Heart left ventricle (tissue), 16 donors: ENCODE measurements at regions not wholly inside any gene's neighbourhood (a gene's known extent, or its start where the extent isn't known, plus 50 kb on each side); places are given as distances from the start of the nearest gene placed in this dataset.

Experiments used
- ATAC-seq, 4 donors: fragments of 200-7000 bp; cut with Tn5 transposase; one replicate each; pipeline ENCODE4 v1.9.1; 2020 to 2022; ENCODE audit warnings: moderate library complexity in 4 of 4, mild to moderate bottlenecking in 3 of 4, moderate number of reproducible peaks in 1 of 4
- DNase-seq, 5 donors: peaks; one replicate each; pipeline ENCODE4 v3.0.0-alpha.2; 2020
- H3K27ac ChIP-seq, 12 donors: fragments of 200-600 bp; sonication (generic) in 4 of 12; one replicate each; pipeline versions ENCODE4 v1.5.0 to v1.8.0; 2016 to 2022; ENCODE audit warnings: mild to moderate bottlenecking in 2 of 12
- H3K27me3 ChIP-seq, 9 donors: fragments of 200-600 bp; sonication (generic) in 2 of 9; one replicate each; pipeline versions ENCODE4 v1.5.1 to v1.8.0; 2016 to 2022; ENCODE audit warnings: mild to moderate bottlenecking in 3 of 9
- H3K36me3 ChIP-seq, 9 donors: fragments of 200-600 bp; sonication (generic) in 2 of 9; one replicate each; pipeline versions ENCODE4 v1.5.0 to v1.8.0; 2018 to 2022; ENCODE audit warnings: mild to moderate bottlenecking in 2 of 9
- H3K4me1 ChIP-seq, 12 donors: fragments of 200-600 bp; sonication (generic) in 4 of 12; one replicate each; pipeline versions ENCODE4 v1.5.0 to v1.8.0; 2016 to 2022; ENCODE audit warnings: mild to moderate bottlenecking in 3 of 12
- H3K4me3 ChIP-seq, 12 donors: fragments of 200-600 bp; sonication (generic) in 4 of 12; one replicate each; pipeline versions ENCODE4 v1.5.0 to v1.8.0; 2017 to 2022; ENCODE audit warnings: mild to moderate bottlenecking in 9 of 12, moderate library complexity in 4 of 12
- H3K9me3 ChIP-seq, 12 donors: fragments of 200-600 bp; sonication (generic) in 4 of 12; one replicate each; pipeline versions ENCODE4 v1.5.0 to v1.8.0; 2016 to 2022; ENCODE audit warnings: mild to moderate bottlenecking in 1 of 12
- CTCF ChIP-seq, 12 donors: fragments of 200-600 bp; sonication (generic) in 4 of 12; IDR thresholded peaks; one replicate each; pipeline versions ENCODE4 v1.5.0 to v1.8.0; 2018 to 2022; ENCODE audit warnings: antibody characterized with exemption in 12 of 12, mild to moderate bottlenecking in 5 of 12
- POLR2A ChIP-seq, 2 donors: fragments of 450-650 bp; IDR thresholded peaks; one replicate each; pipeline ENCODE4 v1.6.1; 2017; ENCODE audit warnings: antibody characterized with exemption in 2 of 2, mild to moderate bottlenecking in 2 of 2, moderate library complexity in 2 of 2
- WGBS, 4 donors: extraction: QIAGEN DNeasy Blood & Tissue Kit in 2 of 4; methylation state at CpG; one replicate each; pipeline versions ENCODE4 v1.1.5 to v1.1.7; 2013 to 2018; 5-methylcytosine and 5-hydroxymethylcytosine counted together
- intact Hi-C, 10 donors: fragments of 100-400 bp; cut with DNase I; formaldehyde crosslinking; loops; one replicate each; pipeline versions ENCODE4 v1.11.1 to v1.14.2; 2022
- donor health status: ischemic (EF 13 %, LVEDD 7.1; RV severe dilation, severe dysfunction).
- donor health status: healthy with polysubstance abuse.
- donor health status: DM: no; HTN: yes; CAD: no.
- donor health status: DM: no; HTN: no; CAD: no.
- donor health status: ischemic (EF 25% LVEDD 6.9; RV normal size, moderate dysfunction).
- donor health status: ischemic (EF 25% LVEDD 5.7; RV mildly dilated, moderate dysfunction).
- donor health status: healthy.
- donor health status: DM: yes; HTN: yes; CAD: no.
- donor health status: ischemic (EF 35%, LVEDD 5.7; RV mildly dilated, moderate dysfunction).
- donor health status: nonischemic (EF 11% LVEDD 7.7; RV severe dilation, severe dysfunction).
- donor health status: DM: yes; HTN: yes; CAD: no.
- donor health status: PGD.
- donor health status: ischemic (EF 29% LVEDD 5.4; RV normal size, mild dysfunction).
- donor health status: nonischemic (EF 23%, LVEDD 6.1; RV moderate dilation, normal function).

DNA sequence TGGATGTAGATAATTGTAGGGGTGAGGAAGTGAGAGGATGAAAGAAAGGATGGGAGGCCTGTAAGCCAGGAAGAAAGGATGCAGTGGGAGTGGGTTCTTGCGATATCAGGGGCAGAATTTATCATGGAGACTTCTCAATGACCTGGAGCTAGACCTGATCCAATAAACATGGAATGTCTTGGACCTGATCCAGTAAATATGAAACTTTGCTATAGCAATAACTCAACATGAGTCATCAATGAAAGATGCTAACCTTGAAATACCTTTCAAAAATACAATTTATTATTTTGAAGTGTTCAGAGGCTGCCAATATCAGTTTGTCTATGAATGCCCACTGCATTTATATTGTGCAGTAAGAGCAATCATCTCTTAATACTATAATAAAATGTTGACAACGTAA lies 279.5 kb downstream of the POU4F1 start:
- no peaks in the 10 kb centered on the region for H3K4me1 ChIP-seq
- ATAC-seq: no peak
- H3K27ac ChIP-seq: no peak overlapping the region
- 83 to 88% (median 85%) methylated on average over 2 of the region's 2 CpGs for WGBS, 4 donors
- DNase-seq: no peak
- no peaks in the 10 kb centered on the region for H3K36me3 ChIP-seq
- H3K4me3 ChIP-seq: no peak overlapping the region
- no peaks in the 10 kb centered on the region for H3K9me3 ChIP-seq
- H3K27me3 ChIP-seq: no peaks in the 10 kb centered on the region
- intact Hi-C loops: no loop called here
- TF ChIP-seq POLR2A (IDR thresholded peaks at IDR 0.05) (no peak), CTCF (IDR thresholded peaks at IDR 0.05) (no peak)

- DNase-seq (no peak), ATAC-seq (no peak)
- Histone ChIP-seq H3K9me3 (no peaks in the 10 kb centered on the region), H3K4me3 (no peak overlapping the region), H3K27me3 (no peaks in the 10 kb centered on the region), H3K27ac (no peak overlapping the region), H3K36me3 (no peaks in the 10 kb centered on the region), H3K4me1 (no peaks in the 10 kb centered on the region)
- TF ChIP-seq CTCF (IDR thresholded peaks at IDR 0.05): no peak
- no peak for TF ChIP-seq POLR2A (IDR thresholded peaks at IDR 0.05)
- intact Hi-C loops: no loop called here
Observed at GRCh38 chr13:78323040-78323439, 280.3 kb downstream of the POU4F1 start.

DNA sequence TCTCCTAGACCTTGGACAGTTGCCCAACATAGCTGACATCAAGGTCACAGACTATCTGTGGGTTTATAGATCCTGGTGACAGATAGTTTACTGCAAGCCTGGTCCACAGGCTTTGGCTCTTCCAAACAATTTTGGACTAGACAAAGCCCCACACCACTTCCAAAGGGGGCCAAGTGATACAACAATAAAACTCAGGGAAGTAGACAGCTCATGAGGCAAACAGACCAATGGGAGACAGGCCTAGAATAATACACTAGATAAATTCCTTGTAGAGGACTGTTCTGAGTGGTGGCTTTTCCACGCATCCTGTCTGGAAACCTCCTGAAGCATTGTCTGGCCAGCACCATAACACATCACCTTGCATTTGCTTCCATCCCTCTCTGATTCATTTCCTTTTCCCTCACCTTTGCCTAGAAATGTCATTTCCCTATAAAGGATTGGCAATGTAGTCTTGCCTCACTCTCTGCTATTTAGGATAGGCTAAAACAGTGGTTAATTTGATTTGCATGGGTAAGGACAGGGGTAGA lies 284.2 kb downstream of the POU4F1 start:
- Histone ChIP-seq H3K4me3 (no peak overlapping the region), H3K27ac (no peak overlapping the region), H3K36me3 (no peaks in the 10 kb centered on the region), H3K9me3 (no peaks in the 10 kb centered on the region), H3K27me3 (no peaks in the 10 kb centered on the region), H3K4me1 (no peaks in the 10 kb centered on the region)
- WGBS, 4 donors: 59 to 85% (median 82%) methylated on average over 1 of the region's 1 CpG
- DNase-seq (no peak), ATAC-seq (no peak)
- intact Hi-C loops: loop anchor here in 8 of 10 donors (5.0 to 10.0 kb wide), 4 partner anchors 376 to 658 kb away; no protein-coding TSS in a partner anchor
- TF ChIP-seq CTCF (IDR thresholded peaks at IDR 0.05) (no peak), POLR2A (IDR thresholded peaks at IDR 0.05) (no peak)

DNA sequence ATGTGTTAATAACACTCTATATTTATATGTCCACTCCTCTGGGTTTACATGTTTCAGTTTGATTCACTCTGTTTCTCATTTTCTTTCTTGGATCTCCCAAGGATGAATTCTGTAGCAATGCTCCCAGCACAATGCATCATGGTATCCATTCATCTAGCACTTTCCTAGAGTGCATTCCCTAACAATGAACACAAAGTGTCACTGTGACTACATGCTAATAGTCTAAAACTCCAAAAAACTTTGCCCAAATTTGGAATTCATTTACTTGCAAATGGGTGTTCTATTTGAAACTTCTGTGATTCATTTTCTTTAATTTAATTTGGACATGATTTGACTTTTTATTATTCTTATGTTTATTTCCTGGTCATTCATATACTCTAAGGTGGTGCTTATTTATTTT lies 286.3 kb downstream of the POU4F1 start:
- intact Hi-C loops: loop anchor here in 8 of 10 donors (5.0 to 10.0 kb wide), 4 partner anchors 378 to 660 kb away; no protein-coding TSS in a partner anchor
- no peak overlapping the region for H3K4me3 ChIP-seq
- ATAC-seq: no peak

More for the DNA sequence above, 286.3 kb downstream of the POU4F1 start:
- TF ChIP-seq CTCF (IDR thresholded peaks at IDR 0.05) (peak; percentile 14 to 59 (median 46)), POLR2A (IDR thresholded peaks at IDR 0.05) (no peak)
- no peak for DNase-seq
- H3K36me3 ChIP-seq: no peaks in the 10 kb centered on the region
- peaks cover 0 to 6% (median 0%) of the 10 kb centered on the region in 9 donors for H3K27me3 ChIP-seq
- H3K4me1 ChIP-seq: no peaks in the 10 kb centered on the region
- no peaks in the 10 kb centered on the region for H3K9me3 ChIP-seq
- no peak overlapping the region for H3K27ac ChIP-seq
